Esophagus muscularis mucosa (tissue), 4 donors: ENCODE measurements at regions not wholly inside any gene's neighbourhood (a gene's known extent, or its start where the extent isn't known, plus 50 kb on each side); places are given as distances from the start of the nearest gene placed in this dataset.

ENCODE experiments used
- EP300 ChIP-seq: sonication (generic); formaldehyde crosslinking; IDR thresholded peaks from one replicate; pipeline ENCODE4 v1.6.1; 2017; ENCODE audit warnings: antibody characterized with exemption
- POLR2AphosphoS5 ChIP-seq, 2 donors: sonication (generic); formaldehyde crosslinking; IDR thresholded peaks; one replicate each; pipeline ENCODE4 v1.6.1; 2017; ENCODE audit warnings: antibody characterized with exemption in 2 of 2
- TF ChIP-seq, protein P1 (sequence below), 3 experiments: fragments of 200-600 bp in 2 of 3; fragments of 450-650 bp in 1 of 3; sonication (generic) in 2 of 3; IDR thresholded peaks; one replicate each; pipeline ENCODE4 v1.5.1; 2017 to 2019; ENCODE audit warnings: antibody characterized with exemption in 3 of 3, mild to moderate bottlenecking in 2 of 3, moderate library complexity in 1 of 3

DNA sequence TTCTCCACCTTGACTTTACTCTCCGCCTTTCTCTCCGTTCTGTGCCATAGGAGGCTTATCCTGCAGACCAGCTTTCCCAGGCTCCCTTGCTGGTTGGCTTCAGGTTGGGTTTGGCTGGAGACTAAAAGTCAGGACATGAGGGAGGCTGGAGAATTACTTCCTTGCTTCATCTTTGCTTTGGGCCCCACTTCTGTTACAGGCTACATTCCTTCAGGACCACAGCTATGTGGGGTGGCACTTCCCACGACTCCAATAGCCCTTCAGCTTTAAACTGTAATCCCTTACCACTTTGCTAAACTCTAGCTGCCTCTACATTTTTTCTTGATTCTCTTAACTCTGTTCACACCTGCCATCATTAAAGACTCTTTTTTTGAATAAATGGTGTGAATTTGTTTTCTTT lies 186.7 kb upstream of the NR4A3 start:
- TF ChIP-seq, protein P1, sequence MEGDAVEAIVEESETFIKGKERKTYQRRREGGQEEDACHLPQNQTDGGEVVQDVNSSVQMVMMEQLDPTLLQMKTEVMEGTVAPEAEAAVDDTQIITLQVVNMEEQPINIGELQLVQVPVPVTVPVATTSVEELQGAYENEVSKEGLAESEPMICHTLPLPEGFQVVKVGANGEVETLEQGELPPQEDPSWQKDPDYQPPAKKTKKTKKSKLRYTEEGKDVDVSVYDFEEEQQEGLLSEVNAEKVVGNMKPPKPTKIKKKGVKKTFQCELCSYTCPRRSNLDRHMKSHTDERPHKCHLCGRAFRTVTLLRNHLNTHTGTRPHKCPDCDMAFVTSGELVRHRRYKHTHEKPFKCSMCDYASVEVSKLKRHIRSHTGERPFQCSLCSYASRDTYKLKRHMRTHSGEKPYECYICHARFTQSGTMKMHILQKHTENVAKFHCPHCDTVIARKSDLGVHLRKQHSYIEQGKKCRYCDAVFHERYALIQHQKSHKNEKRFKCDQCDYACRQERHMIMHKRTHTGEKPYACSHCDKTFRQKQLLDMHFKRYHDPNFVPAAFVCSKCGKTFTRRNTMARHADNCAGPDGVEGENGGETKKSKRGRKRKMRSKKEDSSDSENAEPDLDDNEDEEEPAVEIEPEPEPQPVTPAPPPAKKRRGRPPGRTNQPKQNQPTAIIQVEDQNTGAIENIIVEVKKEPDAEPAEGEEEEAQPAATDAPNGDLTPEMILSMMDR (IDR thresholded peaks at IDR 0.05) = no peak
- TF ChIP-seq EP300 (no peak), POLR2AphosphoS5 (IDR thresholded peaks at IDR 0.05) (no peak)
